ENCODE measurements at regions not wholly inside any gene's neighbourhood (a gene's known extent, or its start where the extent isn't known, plus 50 kb on each side); places are given as distances from the start of the nearest gene placed in this dataset.

DNA sequence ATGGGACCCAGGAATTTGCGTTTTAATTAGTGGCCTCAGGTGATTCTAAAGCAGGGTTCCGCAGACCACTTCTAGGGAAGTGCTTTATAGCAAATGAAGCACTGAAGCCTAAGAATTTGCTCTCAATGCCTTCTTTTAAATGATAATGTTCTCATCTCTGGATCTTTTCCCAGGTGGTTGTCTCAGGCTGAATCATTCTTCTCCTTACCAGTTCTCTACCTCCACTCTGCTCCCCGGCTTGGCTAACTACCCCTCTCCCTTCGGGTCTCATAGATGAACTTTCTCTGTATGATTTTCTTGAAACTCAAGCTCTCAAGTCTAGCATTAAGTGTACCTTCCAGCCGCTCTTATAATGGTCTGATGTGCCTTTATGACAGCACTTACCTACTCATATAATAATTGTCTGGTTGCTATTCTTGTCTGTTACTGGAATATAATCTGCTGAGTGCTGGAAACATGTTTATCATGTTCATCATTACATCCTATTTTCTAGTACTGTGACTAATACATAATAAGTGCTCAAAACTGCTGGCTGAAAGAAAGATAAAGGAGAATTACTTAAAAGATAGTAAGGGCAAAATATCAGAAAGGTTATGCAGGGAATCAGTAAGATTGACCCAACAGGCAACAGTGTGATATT is 195.9 kb upstream of the SESN3 start:
- Histone ChIP-seq H3K27ac (ENCODE audit: low read depth in 2 of 2, low read length in 2 of 2) (no peak overlapping the region), H3K9me3 (ENCODE audit: control insufficient read depth in 2 of 3, insufficient read depth in 1 of 3, low read length in 3 of 3) (no peaks in the 10 kb centered on the region), H3K4me3 (ENCODE audit: low read length in 3 of 3) (no peak overlapping the region), H3K36me3 (ENCODE audit: control insufficient read depth in 2 of 3, insufficient read depth in 3 of 3, low read length in 3 of 3) (no peaks in the 10 kb centered on the region), H3K27me3 (ENCODE audit: control insufficient read depth, insufficient read depth, low read length) (no peaks in the 10 kb centered on the region), H3K9ac (ENCODE audit: low read length in 3 of 3) (no peak overlapping the region), H3K4me1 (ENCODE audit: control insufficient read depth in 2 of 3, insufficient read depth in 2 of 3, low read depth in 1 of 3, low read length in 3 of 3) (no peaks in the 10 kb centered on the region)
- DNase-seq (no peak), FAIRE-seq (no peak)
- TF ChIP-seq, protein P1, sequence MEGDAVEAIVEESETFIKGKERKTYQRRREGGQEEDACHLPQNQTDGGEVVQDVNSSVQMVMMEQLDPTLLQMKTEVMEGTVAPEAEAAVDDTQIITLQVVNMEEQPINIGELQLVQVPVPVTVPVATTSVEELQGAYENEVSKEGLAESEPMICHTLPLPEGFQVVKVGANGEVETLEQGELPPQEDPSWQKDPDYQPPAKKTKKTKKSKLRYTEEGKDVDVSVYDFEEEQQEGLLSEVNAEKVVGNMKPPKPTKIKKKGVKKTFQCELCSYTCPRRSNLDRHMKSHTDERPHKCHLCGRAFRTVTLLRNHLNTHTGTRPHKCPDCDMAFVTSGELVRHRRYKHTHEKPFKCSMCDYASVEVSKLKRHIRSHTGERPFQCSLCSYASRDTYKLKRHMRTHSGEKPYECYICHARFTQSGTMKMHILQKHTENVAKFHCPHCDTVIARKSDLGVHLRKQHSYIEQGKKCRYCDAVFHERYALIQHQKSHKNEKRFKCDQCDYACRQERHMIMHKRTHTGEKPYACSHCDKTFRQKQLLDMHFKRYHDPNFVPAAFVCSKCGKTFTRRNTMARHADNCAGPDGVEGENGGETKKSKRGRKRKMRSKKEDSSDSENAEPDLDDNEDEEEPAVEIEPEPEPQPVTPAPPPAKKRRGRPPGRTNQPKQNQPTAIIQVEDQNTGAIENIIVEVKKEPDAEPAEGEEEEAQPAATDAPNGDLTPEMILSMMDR (IDR thresholded peaks at IDR 0.05; ENCODE audit: borderline replicate concordance, extremely low read depth, insufficient read depth) = no peak
- intact Hi-C loops (cut with DNase I) = no loop called here

DNA sequence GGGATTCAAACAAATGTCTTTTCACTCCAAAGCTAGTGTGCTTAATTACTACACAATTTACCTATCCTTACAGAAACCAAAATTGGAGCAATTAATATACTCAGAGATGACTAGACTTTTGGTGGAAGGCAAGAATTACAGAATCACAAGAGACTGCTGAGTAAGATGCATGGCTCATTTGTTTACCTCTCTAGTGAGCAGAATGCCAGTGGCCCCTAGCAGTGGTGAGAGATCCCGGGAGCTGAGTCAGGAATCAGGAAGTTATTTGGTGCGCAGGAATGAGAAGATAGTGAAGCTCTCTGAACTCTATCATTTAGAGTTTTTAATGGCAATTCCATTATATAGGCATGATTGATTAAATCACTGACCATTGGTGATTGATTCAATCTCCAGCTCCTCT is 188.9 kb upstream of the SESN3 start:
- Histone ChIP-seq H3K27me3 (ENCODE audit: control insufficient read depth, insufficient read depth, low read length) (no peaks in the 10 kb centered on the region), H3K27ac (ENCODE audit: low read depth in 2 of 2, low read length in 2 of 2) (no peak overlapping the region), H3K36me3 (ENCODE audit: control insufficient read depth in 2 of 3, insufficient read depth in 3 of 3, low read length in 3 of 3) (no peaks in the 10 kb centered on the region), H3K4me3 (ENCODE audit: low read length in 3 of 3) (no peak overlapping the region), H3K9me3 (ENCODE audit: control insufficient read depth in 2 of 3, insufficient read depth in 1 of 3, low read length in 3 of 3) (no peaks in the 10 kb centered on the region), H3K9ac (ENCODE audit: low read length in 3 of 3) (no peak overlapping the region), H3K4me1 (ENCODE audit: control insufficient read depth in 2 of 3, insufficient read depth in 2 of 3, low read depth in 1 of 3, low read length in 3 of 3) (no peaks in the 10 kb centered on the region)
- intact Hi-C loops (cut with DNase I) = no loop called here
- TF ChIP-seq, protein P1 (IDR thresholded peaks at IDR 0.05; ENCODE audit: borderline replicate concordance, extremely low read depth, insufficient read depth) = no peak
- FAIRE-seq (no peak), DNase-seq (no peak)

DNA sequence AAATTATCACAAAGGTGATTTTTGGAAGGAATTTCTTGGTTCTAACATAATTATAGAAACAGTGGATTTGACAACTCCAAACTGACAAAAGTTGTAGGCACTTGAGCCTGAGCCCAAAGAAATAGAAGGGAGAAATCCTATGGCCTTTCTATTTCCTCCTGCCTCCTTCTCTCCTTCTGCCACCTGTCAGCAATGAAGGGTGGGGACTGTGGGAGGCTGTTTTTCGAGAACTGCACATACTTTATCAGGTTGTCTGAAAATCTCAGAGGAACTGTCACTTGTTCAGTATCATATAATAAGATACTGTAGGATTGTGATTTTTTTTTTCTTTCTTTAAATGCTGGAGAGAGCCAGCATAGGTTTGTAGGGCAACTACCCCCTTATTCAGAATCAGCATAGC is 187.9 kb upstream of the SESN3 start:
- Histone ChIP-seq H3K4me3 (ENCODE audit: low read length in 3 of 3) (no peak overlapping the region), H3K4me1 (ENCODE audit: control insufficient read depth in 2 of 3, insufficient read depth in 2 of 3, low read depth in 1 of 3, low read length in 3 of 3) (no peaks in the 10 kb centered on the region), H3K27ac (ENCODE audit: low read depth in 2 of 2, low read length in 2 of 2) (no peak overlapping the region), H3K9me3 (ENCODE audit: control insufficient read depth in 2 of 3, insufficient read depth in 1 of 3, low read length in 3 of 3) (no peaks in the 10 kb centered on the region), H3K27me3 (ENCODE audit: control insufficient read depth, insufficient read depth, low read length) (no peaks in the 10 kb centered on the region), H3K36me3 (ENCODE audit: control insufficient read depth in 2 of 3, insufficient read depth in 3 of 3, low read length in 3 of 3) (no peaks in the 10 kb centered on the region), H3K9ac (ENCODE audit: low read length in 3 of 3) (no peak overlapping the region)
- TF ChIP-seq, protein P1 (IDR thresholded peaks at IDR 0.05; ENCODE audit: borderline replicate concordance, extremely low read depth, insufficient read depth) = no peak
- FAIRE-seq (no peak), DNase-seq (no peak)
- intact Hi-C loops (cut with DNase I) = no loop called here

DNA sequence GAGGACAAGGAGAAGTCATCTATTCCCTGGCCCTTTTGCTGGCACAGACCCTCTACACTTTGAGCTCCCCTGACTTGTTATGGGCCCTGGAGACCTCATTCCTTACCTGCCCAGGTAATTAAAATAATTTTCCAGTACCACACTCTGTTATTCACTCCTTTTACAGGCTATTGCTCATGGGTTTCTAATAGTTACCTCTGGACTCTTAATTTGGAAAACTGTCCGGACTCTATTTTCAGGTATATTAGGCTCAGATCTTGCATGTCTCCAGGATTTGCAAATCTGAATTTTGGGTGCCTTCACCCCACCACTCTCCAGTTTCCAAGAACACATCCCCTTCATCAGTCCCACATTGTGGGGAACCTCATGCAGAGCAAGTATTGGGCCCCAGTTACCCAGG is 186.8 kb upstream of the SESN3 start:
- TF ChIP-seq, protein P1 (IDR thresholded peaks at IDR 0.05; ENCODE audit: borderline replicate concordance, extremely low read depth, insufficient read depth) = no peak
- DNase-seq (no peak), FAIRE-seq (no peak)
- no peaks in the 10 kb centered on the region for H3K27me3 ChIP-seq (ENCODE audit: control insufficient read depth, insufficient read depth, low read length)
- no peak overlapping the region for H3K9ac ChIP-seq (ENCODE audit: low read length in 3 of 3)
- no peak overlapping the region for H3K4me3 ChIP-seq (ENCODE audit: low read length in 3 of 3)
- intact Hi-C loops (cut with DNase I) = no loop called here
- H3K9me3 ChIP-seq (ENCODE audit: control insufficient read depth in 2 of 3, insufficient read depth in 1 of 3, low read length in 3 of 3) = no peaks in the 10 kb centered on the region
- no peak overlapping the region for H3K27ac ChIP-seq (ENCODE audit: low read depth in 2 of 2, low read length in 2 of 2)
- no peaks in the 10 kb centered on the region for H3K36me3 ChIP-seq (ENCODE audit: control insufficient read depth in 2 of 3, insufficient read depth in 3 of 3, low read length in 3 of 3)
- H3K4me1 ChIP-seq (ENCODE audit: control insufficient read depth in 2 of 3, insufficient read depth in 2 of 3, low read depth in 1 of 3, low read length in 3 of 3) = no peaks in the 10 kb centered on the region
